H9 (cell line): ENCODE measurements at regions not wholly inside any gene's neighbourhood (a gene's known extent, or its start where the extent isn't known, plus 50 kb on each side); places are given as distances from the start of the nearest gene placed in this dataset.

Experiments used
- DNase-seq: peaks from one replicate; pipeline ENCODE4 v3.0.0-alpha.2; 2017
- H2AFZ ChIP-seq: one replicate; pipeline ENCODE4 v1.6.1; 2013; ENCODE audit warnings: mild to moderate bottlenecking, low read length, control low read depth, moderate library complexity
- H2AK5ac ChIP-seq: 2 replicates; pipeline ENCODE4 v1.6.1; 2013; ENCODE audit warnings: low read length, control low read depth, mixed read lengths; ENCODE audit not compliant: insufficient read length
- H2BK120ac ChIP-seq: one replicate; pipeline ENCODE4 v1.6.1; 2013; ENCODE audit warnings: low read depth, mild to moderate bottlenecking, low read length, control low read depth, inconsistent platforms; ENCODE audit not compliant: poor library complexity, severe bottlenecking
- H2BK12ac ChIP-seq: 2 replicates; pipeline ENCODE4 v1.6.1; 2013; ENCODE audit warnings: low read length, control low read depth, mixed read lengths, low read depth; ENCODE audit not compliant: insufficient read length
- H2BK15ac ChIP-seq: 2 replicates; pipeline ENCODE4 v1.6.1; 2013; ENCODE audit warnings: low read depth, low read length, control low read depth
- H2BK20ac ChIP-seq: one replicate; pipeline ENCODE4 v1.6.1; 2013; ENCODE audit warnings: low read depth, mild to moderate bottlenecking, low read length, control low read depth, inconsistent platforms; ENCODE audit not compliant: poor library complexity, severe bottlenecking
- H2BK5ac ChIP-seq: 2 replicates; pipeline ENCODE4 v1.6.1; 2013; ENCODE audit warnings: low read length, control low read depth, mixed read lengths; ENCODE audit not compliant: insufficient read length
- H3K14ac ChIP-seq: 2 replicates; pipeline ENCODE4 v1.6.1; 2013; ENCODE audit warnings: low read length, control low read depth; ENCODE audit not compliant: insufficient read depth
- H3K18ac ChIP-seq: 2 replicates; pipeline ENCODE4 v1.6.1; 2013; ENCODE audit warnings: low read depth, mild to moderate bottlenecking, mixed read lengths, low read length, control low read depth; ENCODE audit not compliant: insufficient read length
- H3K23ac ChIP-seq: 2 replicates; pipeline ENCODE4 v1.6.1; 2013; ENCODE audit warnings: low read length, control low read depth, mixed read lengths, low read depth; ENCODE audit not compliant: insufficient read length
- H3K23me2 ChIP-seq: 2 replicates; pipeline ENCODE4 v1.6.1; 2013; ENCODE audit warnings: low read depth, mild to moderate bottlenecking, mixed read lengths, low read length, control low read depth; ENCODE audit not compliant: insufficient read length, poor library complexity, severe bottlenecking
- H3K27ac ChIP-seq: 2 replicates; pipeline ENCODE4 v1.5.1; 2013; ENCODE audit warnings: low read length, control low read depth, mixed read lengths, low read depth; ENCODE audit not compliant: insufficient read length
- H3K27me3 ChIP-seq: 2 replicates; pipeline ENCODE4 v1.6.1; 2013; ENCODE audit warnings: low read length, control low read depth, inconsistent platforms; ENCODE audit not compliant: insufficient read depth
- H3K4ac ChIP-seq: 2 replicates; pipeline ENCODE4 v1.6.1; 2013; ENCODE audit warnings: low read depth, mild to moderate bottlenecking, control low read depth, inconsistent platforms, low read length, moderate library complexity
- H3K4me1 ChIP-seq: 2 replicates; pipeline ENCODE4 v1.6.1; 2013; ENCODE audit warnings: low read length, control low read depth, inconsistent platforms; ENCODE audit not compliant: insufficient read depth
- H3K4me2 ChIP-seq: 2 replicates; pipeline ENCODE4 v1.6.1; 2013; ENCODE audit warnings: low read length, control low read depth, mixed read lengths; ENCODE audit not compliant: insufficient read length, insufficient read depth
- H3K56ac ChIP-seq: 2 replicates; pipeline ENCODE4 v1.6.1; 2013; ENCODE audit warnings: low read depth, mild to moderate bottlenecking, mixed read lengths, low read length, control low read depth; ENCODE audit not compliant: insufficient read length
- H3K79me1 ChIP-seq: 2 replicates; pipeline ENCODE4 v1.6.1; 2013; ENCODE audit warnings: low read depth, mild to moderate bottlenecking, moderate library complexity, low read length, control low read depth, inconsistent platforms; ENCODE audit not compliant: insufficient read depth, poor library complexity, severe bottlenecking
- H3K79me2 ChIP-seq: 2 replicates; pipeline ENCODE4 v1.6.1; 2013; ENCODE audit warnings: low read length, control low read depth, inconsistent platforms; ENCODE audit not compliant: insufficient read depth
- H3K9ac ChIP-seq: 2 replicates; pipeline ENCODE4 v1.6.1; 2013; ENCODE audit warnings: low read length, control low read depth, mixed read lengths; ENCODE audit not compliant: insufficient read length; ENCODE audit errors: extremely low read depth
- H3K9me3 ChIP-seq: one replicate; pipeline ENCODE4 v1.6.1; 2013; ENCODE audit warnings: low read depth, low read length, inconsistent platforms; ENCODE audit not compliant: control insufficient read depth
- H3T11ph ChIP-seq: one replicate; pipeline ENCODE4 v1.6.1; 2013; ENCODE audit warnings: mild to moderate bottlenecking, low read length, control low read depth, inconsistent platforms
- H4K20me1 ChIP-seq: one replicate; pipeline ENCODE4 v1.6.1; 2013; ENCODE audit not compliant: control insufficient read depth, insufficient read length, insufficient read depth
- H4K5ac ChIP-seq: 2 replicates; pipeline ENCODE4 v1.6.1; 2013; ENCODE audit warnings: low read depth, mild to moderate bottlenecking, mixed read lengths, low read length, control low read depth; ENCODE audit not compliant: insufficient read length
- H4K8ac ChIP-seq: replicated peaks from 2 replicates; pipeline ENCODE4 v1.6.1; 2013; ENCODE audit warnings: low read length, control low read depth, mixed read lengths, low read depth; ENCODE audit not compliant: insufficient read length
- H4K91ac ChIP-seq: 2 replicates; pipeline ENCODE4 v1.6.1; 2013; ENCODE audit warnings: low read depth, mild to moderate bottlenecking, moderate library complexity, mixed read lengths, low read length, control low read depth; ENCODE audit not compliant: insufficient read length
- H3K27ac Mint-ChIP-seq, 3 experiments: 2 replicates in 2 of 3; 3 replicates in 1 of 3; pipeline ENCODE4 v1.8.0; 2020 to 2021; ENCODE audit warnings: mixed read lengths in 3 of 3, mild to moderate bottlenecking in 1 of 3, moderate library complexity in 1 of 3
- H3K27me3 Mint-ChIP-seq: 2 replicates; pipeline ENCODE4 v1.8.0; 2021; ENCODE audit warnings: low read depth, mild to moderate bottlenecking, moderate library complexity, mixed read lengths
- H3K36me3 Mint-ChIP-seq, 3 experiments: 2 replicates in 2 of 3; 3 replicates in 1 of 3; pipeline ENCODE4 v1.8.0; 2020 to 2021; ENCODE audit warnings: low read depth in 3 of 3, mixed read lengths in 3 of 3; ENCODE audit not compliant: insufficient read depth in 1 of 3
- H3K4me1 Mint-ChIP-seq, 2 experiments: 2 replicates each; pipeline ENCODE4 v1.8.0; 2020; ENCODE audit warnings: mixed read lengths in 2 of 2
- H3K4me3 Mint-ChIP-seq, 2 experiments: 2 replicates in 1 of 2; 3 replicates in 1 of 2; pipeline ENCODE4 v1.8.0; 2020 to 2021; ENCODE audit warnings: mild to moderate bottlenecking in 2 of 2, mixed read lengths in 2 of 2, moderate library complexity in 1 of 2
- H3K9me3 Mint-ChIP-seq, 2 experiments: 2 replicates in 1 of 2; 3 replicates in 1 of 2; pipeline ENCODE4 v1.8.0; 2020; ENCODE audit warnings: mild to moderate bottlenecking in 2 of 2, mixed read lengths in 2 of 2, moderate library complexity in 1 of 2
- CTCF ChIP-seq: fragments of 200-600 bp; sonication (generic); conservative IDR thresholded peaks from 3 replicates; pipeline ENCODE4 v1.8.0; 2021; ENCODE audit warnings: antibody characterized with exemption, mild to moderate bottlenecking
- WGBS: extraction: QIAGEN DNeasy Blood & Tissue Kit; methylation state at CpG from one replicate; pipeline ENCODE4 v1.1.7; 2013; ENCODE audit warnings: missing lambda C conversion rate, low lambda C conversion rate, mixed read lengths; ENCODE audit not compliant: insufficient read length; ENCODE audit errors: extremely low coverage; 5-methylcytosine and 5-hydroxymethylcytosine counted together

- H3K23me2 ChIP-seq = no peaks in the 10 kb centered on the region
- no peak overlapping the region for H3K23ac ChIP-seq
- no peaks in the 10 kb centered on the region for H3K79me2 ChIP-seq
- H4K5ac ChIP-seq = no peak overlapping the region
- Mint-ChIP-seq H3K36me3 (no peaks in the 10 kb centered on the region; a peak in 1 of 7 replicates), H3K27me3 (peaks cover 13% of the 10 kb centered on the region), H3K27ac (peak overlapping the region in 1 of 3 experiments; percentile 29; a peak in 2 of 7 replicates), H3K4me1 (peaks cover 38 to 49% of the 10 kb centered on the region in 2 experiments), H3K9me3 (no peaks in the 10 kb centered on the region), H3K4me3 (no peak overlapping the region)
- no peak overlapping the region for H2BK120ac ChIP-seq
- no peak overlapping the region for H2BK12ac ChIP-seq
- no peak for TF ChIP-seq CTCF
- no peak overlapping the region for H2AK5ac ChIP-seq
- H3T11ph ChIP-seq = no peak overlapping the region
- no peak overlapping the region for H3K14ac ChIP-seq
- no peak overlapping the region for H3K56ac ChIP-seq
- no peak overlapping the region for H2BK5ac ChIP-seq
- no peak overlapping the region for H3K18ac ChIP-seq
- no peak overlapping the region for H2BK15ac ChIP-seq
- no peak for DNase-seq
- WGBS = no CpG with 5 or more reads among the region's 6 CpGs
- H3K27me3 ChIP-seq = no peaks in the 10 kb centered on the region
- no peak overlapping the region for H3K27ac ChIP-seq
- peaks cover 9% of the 10 kb centered on the region; the same call in 1 of the 2 replicates for H3K4me1 ChIP-seq
- no peak overlapping the region for H2AFZ ChIP-seq
- H3K9me3 ChIP-seq = no peaks in the 10 kb centered on the region
- H4K91ac ChIP-seq = no peak overlapping the region
- no peak overlapping the region for H3K4me2 ChIP-seq
- H4K20me1 ChIP-seq = peaks cover 2% of the 10 kb centered on the region
- H3K9ac ChIP-seq = no peak overlapping the region
- H2BK20ac ChIP-seq = no peak overlapping the region
- no peak overlapping the region for H3K4ac ChIP-seq
- no peak overlapping the region for H4K8ac ChIP-seq
- no peaks in the 10 kb centered on the region for H3K79me1 ChIP-seq
These were observed 104.3 kb downstream of the FGF18 start for GRCh38 chr5:171523781-171524180.
